ENCODE measurements at regions not wholly inside any gene's neighbourhood (a gene's known extent, or its start where the extent isn't known, plus 50 kb on each side); places are given as distances from the start of the nearest gene placed in this dataset.

DNA sequence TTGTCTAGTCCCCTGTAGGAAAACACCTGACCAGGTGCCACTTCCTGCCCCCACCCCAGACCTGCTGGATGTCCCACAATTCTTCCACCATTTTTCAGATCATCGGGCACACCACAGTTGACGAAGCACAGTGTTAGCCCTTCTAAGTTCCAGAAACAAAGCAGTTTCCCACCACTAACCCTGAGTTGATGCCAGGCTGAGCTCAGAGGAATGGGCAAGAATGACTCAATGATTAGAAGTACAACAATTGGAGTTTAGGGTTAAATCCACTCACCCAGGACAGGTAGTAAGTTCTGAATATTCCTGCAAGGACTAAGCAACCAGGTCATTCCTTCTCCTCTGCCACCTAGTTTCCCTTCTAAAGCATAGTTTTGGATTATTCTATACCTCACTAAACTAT lies 979.8 kb downstream of the BCL11B start:
- TF ChIP-seq POLR2A (IDR thresholded peaks at IDR 0.05; ENCODE audit: low read length) (no peak), GATA1 (IDR thresholded peaks at IDR 0.05; ENCODE audit: low read depth, low read length) (no peak)

All from erythroblast (primary cell).